Tibial nerve (tissue), 4 donors: ENCODE measurements at regions not wholly inside any gene's neighbourhood (a gene's known extent, or its start where the extent isn't known, plus 50 kb on each side); places are given as distances from the start of the nearest gene placed in this dataset.

Experiments
- DNase-seq, 2 donors: peaks; one replicate each; pipeline ENCODE4 v3.0.0-alpha.2; 2019; ENCODE audit warnings: low spot score in 2 of 2
- H3K27ac ChIP-seq, 4 donors: fragments of 200-600 bp; sonication (generic) in 3 of 4; one replicate each; pipeline ENCODE4 v1.5.1; 2017 to 2019; ENCODE audit warnings: mild to moderate bottlenecking in 1 of 4
- H3K27me3 ChIP-seq, 2 donors: fragments of 200-600 bp; sonication (generic) in 1 of 2; one replicate each; pipeline versions ENCODE4 v1.5.1 to v1.6.0; 2017 to 2019
- H3K36me3 ChIP-seq, 3 donors: fragments of 200-600 bp; sonication (generic); one replicate each; pipeline ENCODE4 v1.5.1; 2018 to 2019
- H3K4me1 ChIP-seq, 4 donors: fragments of 200-600 bp; sonication (generic) in 3 of 4; one replicate each; pipeline ENCODE4 v1.5.1; 2017 to 2019
- H3K4me3 ChIP-seq, 4 donors: fragments of 200-600 bp; sonication (generic) in 3 of 4; one replicate each; pipeline ENCODE4 v1.5.1; 2017 to 2019; ENCODE audit warnings: mild to moderate bottlenecking in 1 of 4, moderate library complexity in 1 of 4
- H3K9me3 ChIP-seq, 4 donors: fragments of 200-600 bp; sonication (generic) in 3 of 4; one replicate each; pipeline ENCODE4 v1.5.1; 2017 to 2019
- EP300 ChIP-seq, 2 donors: sonication (generic); formaldehyde crosslinking; IDR thresholded peaks; one replicate each; pipeline ENCODE4 v1.6.1; 2017; ENCODE audit warnings: antibody characterized with exemption in 2 of 2, mild to moderate bottlenecking in 1 of 2
- POLR2A ChIP-seq, 2 donors: fragments of 450-650 bp; IDR thresholded peaks; one replicate each; pipeline ENCODE4 v1.6.1; 2017; ENCODE audit warnings: antibody characterized with exemption in 2 of 2, mild to moderate bottlenecking in 2 of 2, moderate library complexity in 2 of 2
- WGBS, 2 donors: methylation state at CpG; one replicate each; pipeline ENCODE4 v1.1.5; 2018; 5-methylcytosine and 5-hydroxymethylcytosine counted together
- TF ChIP-seq, protein P1 (sequence below), 5 experiments: fragments of 200-600 bp in 3 of 5; fragments of 450-650 bp in 2 of 5; sonication (generic) in 3 of 5; IDR thresholded peaks; one replicate each; pipeline ENCODE4 v1.5.1; 2016 to 2019; ENCODE audit warnings: antibody characterized with exemption in 5 of 5, mild to moderate bottlenecking in 3 of 5, moderate library complexity in 2 of 5

DNA sequence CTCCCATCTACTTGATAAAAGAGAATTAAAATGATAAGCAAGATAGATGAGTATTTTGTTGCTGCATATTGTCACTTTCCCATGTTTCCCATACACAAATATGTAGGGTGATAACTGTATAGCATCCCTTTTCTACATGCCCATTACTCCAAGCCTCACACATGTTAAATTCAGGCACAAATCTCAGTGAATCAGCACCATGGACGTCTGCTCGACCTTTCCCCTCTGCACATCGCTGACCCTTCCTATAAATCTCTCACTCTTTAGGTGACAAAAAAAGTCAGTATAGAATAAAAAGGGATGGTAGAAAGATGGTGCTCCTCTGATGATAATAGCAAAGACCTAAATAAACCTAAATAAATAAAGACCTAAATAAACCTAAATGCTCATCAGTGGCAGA, 1097.7 kb upstream of the C9orf72 start:
- Histone ChIP-seq H3K9me3 (no peaks in the 10 kb centered on the region), H3K4me3 (no peak overlapping the region), H3K4me1 (no peaks in the 10 kb centered on the region), H3K27me3 (no peaks in the 10 kb centered on the region), H3K27ac (no peak overlapping the region), H3K36me3 (no peaks in the 10 kb centered on the region)
- TF ChIP-seq EP300 (IDR thresholded peaks at IDR 0.05) (no peak), POLR2A (IDR thresholded peaks at IDR 0.05) (no peak)
- TF ChIP-seq, protein P1, sequence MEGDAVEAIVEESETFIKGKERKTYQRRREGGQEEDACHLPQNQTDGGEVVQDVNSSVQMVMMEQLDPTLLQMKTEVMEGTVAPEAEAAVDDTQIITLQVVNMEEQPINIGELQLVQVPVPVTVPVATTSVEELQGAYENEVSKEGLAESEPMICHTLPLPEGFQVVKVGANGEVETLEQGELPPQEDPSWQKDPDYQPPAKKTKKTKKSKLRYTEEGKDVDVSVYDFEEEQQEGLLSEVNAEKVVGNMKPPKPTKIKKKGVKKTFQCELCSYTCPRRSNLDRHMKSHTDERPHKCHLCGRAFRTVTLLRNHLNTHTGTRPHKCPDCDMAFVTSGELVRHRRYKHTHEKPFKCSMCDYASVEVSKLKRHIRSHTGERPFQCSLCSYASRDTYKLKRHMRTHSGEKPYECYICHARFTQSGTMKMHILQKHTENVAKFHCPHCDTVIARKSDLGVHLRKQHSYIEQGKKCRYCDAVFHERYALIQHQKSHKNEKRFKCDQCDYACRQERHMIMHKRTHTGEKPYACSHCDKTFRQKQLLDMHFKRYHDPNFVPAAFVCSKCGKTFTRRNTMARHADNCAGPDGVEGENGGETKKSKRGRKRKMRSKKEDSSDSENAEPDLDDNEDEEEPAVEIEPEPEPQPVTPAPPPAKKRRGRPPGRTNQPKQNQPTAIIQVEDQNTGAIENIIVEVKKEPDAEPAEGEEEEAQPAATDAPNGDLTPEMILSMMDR (IDR thresholded peaks at IDR 0.05) = no peak
- WGBS, 2 donors = 48 to 51% methylated on average over 3 of the region's 3 CpGs
- DNase-seq = no peak

DNA sequence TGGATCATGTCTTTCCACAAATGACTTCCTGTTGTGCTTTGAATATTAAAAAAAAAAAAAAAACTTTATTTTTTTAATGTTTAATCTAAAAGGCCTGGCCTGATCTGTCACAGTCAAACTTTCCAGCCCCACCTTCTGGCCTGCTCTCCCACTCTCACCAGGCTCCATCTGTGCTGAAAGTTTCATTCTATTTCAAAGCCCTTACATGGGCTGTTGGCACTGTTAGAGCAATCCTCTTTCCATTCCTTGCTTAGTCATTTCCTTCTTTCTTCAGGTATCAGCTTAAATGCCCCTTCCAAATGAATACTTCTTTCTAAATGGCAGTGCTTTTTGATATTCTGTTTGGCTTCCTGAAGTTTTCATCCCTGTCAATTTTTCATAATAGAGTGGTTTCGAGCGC, 1104.8 kb upstream of the C9orf72 start:
- WGBS, 2 donors = 95% methylated on average over 2 of the region's 2 CpGs
- TF ChIP-seq, protein P1 (IDR thresholded peaks at IDR 0.05) = no peak
- TF ChIP-seq EP300 (IDR thresholded peaks at IDR 0.05) (no peak), POLR2A (IDR thresholded peaks at IDR 0.05) (no peak)
- Histone ChIP-seq H3K4me1 (no peaks in the 10 kb centered on the region), H3K36me3 (no peaks in the 10 kb centered on the region), H3K27ac (no peak overlapping the region), H3K9me3 (no peaks in the 10 kb centered on the region), H3K27me3 (no peaks in the 10 kb centered on the region), H3K4me3 (no peak overlapping the region)
- DNase-seq = no peak

DNA sequence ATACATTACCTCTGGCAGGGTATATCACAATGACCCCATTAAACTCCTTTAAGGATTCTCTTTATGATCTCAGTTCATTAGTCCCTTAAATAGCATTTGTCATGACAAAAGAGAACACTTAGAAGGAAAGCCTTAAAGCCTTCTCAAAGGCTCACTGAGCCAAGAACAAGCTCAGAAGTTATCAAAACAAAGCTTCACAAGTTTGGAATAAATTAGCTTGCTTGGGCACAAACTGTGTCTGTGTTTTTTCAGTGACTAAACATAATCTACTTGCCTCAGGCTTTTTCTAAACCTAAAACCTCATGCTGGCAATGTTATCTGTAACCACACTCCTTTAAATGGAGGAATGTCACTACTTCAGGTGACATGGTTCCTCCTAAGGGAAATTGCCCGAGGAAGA, 1114.9 kb upstream of the C9orf72 start:
- H3K9me3 ChIP-seq = no peaks in the 10 kb centered on the region
- no peak for TF ChIP-seq POLR2A (IDR thresholded peaks at IDR 0.05)
- TF ChIP-seq EP300 (IDR thresholded peaks at IDR 0.05) = no peak
- TF ChIP-seq, protein P1 (IDR thresholded peaks at IDR 0.05) = no peak
- H3K27me3 ChIP-seq = no peaks in the 10 kb centered on the region
- no peaks in the 10 kb centered on the region for H3K36me3 ChIP-seq
- 62 to 64% methylated on average over 1 of the region's 1 CpG for WGBS, 2 donors
- H3K4me1 ChIP-seq = no peaks in the 10 kb centered on the region
- no peak overlapping the region for H3K27ac ChIP-seq
- no peak for DNase-seq
- H3K4me3 ChIP-seq = no peak overlapping the region

DNA sequence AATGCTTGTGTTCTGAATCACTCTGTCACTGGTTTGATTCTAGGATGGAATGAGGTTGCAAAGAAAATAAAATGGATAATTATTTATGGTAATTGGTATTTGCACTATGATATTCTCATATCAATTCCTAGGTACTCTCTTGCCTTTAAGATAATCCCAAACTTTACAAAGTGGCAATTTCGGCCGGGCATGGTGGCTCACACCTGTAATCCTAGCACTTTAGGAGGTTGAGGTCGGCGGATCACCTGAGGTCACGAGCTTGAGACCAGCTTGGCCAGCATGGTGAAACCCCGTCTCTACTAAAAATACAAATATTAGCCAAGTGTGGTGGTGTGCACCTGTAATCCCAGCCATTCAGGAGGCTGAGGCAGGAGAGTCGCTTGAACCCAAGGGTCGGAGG, 1118.7 kb upstream of the C9orf72 start:
- Histone ChIP-seq H3K4me1 (no peaks in the 10 kb centered on the region), H3K36me3 (no peaks in the 10 kb centered on the region), H3K4me3 (no peak overlapping the region), H3K27me3 (no peaks in the 10 kb centered on the region), H3K9me3 (no peaks in the 10 kb centered on the region), H3K27ac (no peak overlapping the region)
- no peak for DNase-seq
- 93 to 97% methylated on average over 8 of the region's 8 CpGs for WGBS, 2 donors
- TF ChIP-seq, protein P1 (IDR thresholded peaks at IDR 0.05) = no peak
- no peak for TF ChIP-seq EP300 (IDR thresholded peaks at IDR 0.05)
- TF ChIP-seq POLR2A (IDR thresholded peaks at IDR 0.05) = no peak

DNA sequence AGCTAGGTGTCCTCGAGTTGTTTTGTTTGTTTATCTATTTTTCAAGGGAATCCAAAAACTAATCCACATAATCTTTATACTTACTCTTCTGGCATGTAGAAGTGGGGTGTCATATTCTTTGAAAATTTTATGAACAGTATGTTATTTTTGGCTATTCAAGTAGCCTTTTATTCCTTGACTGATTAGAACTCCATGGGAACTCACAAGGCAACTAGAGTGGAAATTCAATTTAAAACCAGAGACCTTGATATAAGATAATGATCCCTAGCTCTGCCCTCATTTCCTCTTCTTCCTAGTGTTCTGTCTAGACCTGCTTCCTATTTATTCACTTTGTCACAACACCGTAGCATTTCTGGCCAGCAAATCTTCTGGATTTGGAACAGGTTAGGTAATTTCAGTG, 1123.7 kb upstream of the C9orf72 start:
- 34 to 40% methylated on average over 2 of the region's 2 CpGs for WGBS, 2 donors
- no peak overlapping the region for H3K4me3 ChIP-seq
- no peak for DNase-seq

More for the DNA sequence above, 1123.7 kb upstream of the C9orf72 start:
- TF ChIP-seq, protein P1 (IDR thresholded peaks at IDR 0.05) = no peak
- no peak for TF ChIP-seq POLR2A (IDR thresholded peaks at IDR 0.05)
- TF ChIP-seq EP300 (IDR thresholded peaks at IDR 0.05) = no peak
- H3K9me3 ChIP-seq = peaks cover 0 to 17% (median 0%) of the 10 kb centered on the region in 4 donors
- H3K27me3 ChIP-seq = no peaks in the 10 kb centered on the region
- H3K4me1 ChIP-seq = no peaks in the 10 kb centered on the region
- H3K27ac ChIP-seq = no peak overlapping the region
- H3K36me3 ChIP-seq = no peaks in the 10 kb centered on the region
